B cell (primary cell): ENCODE measurements at regions not wholly inside any gene's neighbourhood (a gene's known extent, or its start where the extent isn't known, plus 50 kb on each side); places are given as distances from the start of the nearest gene placed in this dataset.

Source experiments
- EZH2 ChIP-seq: IDR thresholded peaks from 2 replicates; pipeline ENCODE4 v1.6.1; 2012; ENCODE audit warnings: borderline replicate concordance, low read depth, mild to moderate bottlenecking, moderate library complexity, low read length; ENCODE audit not compliant: insufficient read depth, poor library complexity, severe bottlenecking
- TF ChIP-seq, protein P1 (sequence below): fragments of 200-600 bp; IDR thresholded peaks from one replicate; pipeline ENCODE4 v1.8.0; 2022; ENCODE audit warnings: antibody characterized with exemption, mild to moderate bottlenecking

- no peak for TF ChIP-seq EZH2
- TF ChIP-seq, protein P1, sequence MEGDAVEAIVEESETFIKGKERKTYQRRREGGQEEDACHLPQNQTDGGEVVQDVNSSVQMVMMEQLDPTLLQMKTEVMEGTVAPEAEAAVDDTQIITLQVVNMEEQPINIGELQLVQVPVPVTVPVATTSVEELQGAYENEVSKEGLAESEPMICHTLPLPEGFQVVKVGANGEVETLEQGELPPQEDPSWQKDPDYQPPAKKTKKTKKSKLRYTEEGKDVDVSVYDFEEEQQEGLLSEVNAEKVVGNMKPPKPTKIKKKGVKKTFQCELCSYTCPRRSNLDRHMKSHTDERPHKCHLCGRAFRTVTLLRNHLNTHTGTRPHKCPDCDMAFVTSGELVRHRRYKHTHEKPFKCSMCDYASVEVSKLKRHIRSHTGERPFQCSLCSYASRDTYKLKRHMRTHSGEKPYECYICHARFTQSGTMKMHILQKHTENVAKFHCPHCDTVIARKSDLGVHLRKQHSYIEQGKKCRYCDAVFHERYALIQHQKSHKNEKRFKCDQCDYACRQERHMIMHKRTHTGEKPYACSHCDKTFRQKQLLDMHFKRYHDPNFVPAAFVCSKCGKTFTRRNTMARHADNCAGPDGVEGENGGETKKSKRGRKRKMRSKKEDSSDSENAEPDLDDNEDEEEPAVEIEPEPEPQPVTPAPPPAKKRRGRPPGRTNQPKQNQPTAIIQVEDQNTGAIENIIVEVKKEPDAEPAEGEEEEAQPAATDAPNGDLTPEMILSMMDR: no peak
These were observed 1058.6 kb upstream of the CITED2 start for GRCh38 chr6:140433072-140433471.
